ENCODE measurements at regions not wholly inside any gene's neighbourhood (a gene's known extent, or its start where the extent isn't known, plus 50 kb on each side); places are given as distances from the start of the nearest gene placed in this dataset.

DNA sequence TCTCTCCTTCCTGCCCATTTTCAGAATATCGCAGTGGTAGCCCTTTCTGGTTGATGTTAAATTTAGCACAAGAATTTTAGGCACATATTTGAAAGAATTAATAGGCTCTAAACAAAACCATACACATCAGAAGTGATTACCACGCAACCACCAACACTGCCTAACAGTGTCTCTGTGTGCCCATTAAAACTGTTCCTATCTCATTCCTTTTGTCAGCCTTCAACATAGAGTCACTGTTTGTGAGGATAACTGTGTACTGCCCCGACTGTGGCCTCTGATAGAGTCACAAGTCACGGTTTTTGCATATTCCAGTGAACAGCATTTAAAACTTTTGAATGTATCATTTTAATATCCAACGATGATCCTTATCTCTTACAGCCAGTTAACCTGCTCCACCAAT is 116.8 kb upstream of the TNFAIP3 start:
- Histone ChIP-seq H2AFZ (replicated peaks; ENCODE audit: low read length, poor library complexity) (peak overlapping the region; percentile 56), H2AK5ac (ENCODE audit: low read depth, low read length) (no peak overlapping the region), H3K27me3 (ENCODE audit: control insufficient read depth, insufficient read depth, low read length) (no peaks in the 10 kb centered on the region), H3K14ac (replicated peaks; ENCODE audit: low read depth, low read length) (no peak overlapping the region), H3K27ac (ENCODE audit: insufficient read depth, low read length) (no peak overlapping the region), H3K4ac (ENCODE audit: low read depth, low read length) (no peak overlapping the region), H4K20me1 (ENCODE audit: insufficient read depth, low read length) (no peaks in the 10 kb centered on the region), H3K9ac (ENCODE audit: low read depth, low read length) (no peak overlapping the region), H3K36me3 (ENCODE audit: control insufficient read depth, insufficient read depth, low read length) (no peaks in the 10 kb centered on the region), H4K91ac (ENCODE audit: insufficient read depth, low read depth, low read length) (no peak overlapping the region), H2AK9ac (replicated peaks; ENCODE audit: low read depth, low read length, poor library complexity) (no peak overlapping the region), H3K18ac (ENCODE audit: low read depth, low read length) (no peak overlapping the region), H3K9me3 (ENCODE audit: control insufficient read depth, insufficient read depth, low read length) (no peaks in the 10 kb centered on the region), H3K4me3 (ENCODE audit: insufficient read depth, low read depth, low read length) (no peak overlapping the region), H3K4me1 (ENCODE audit: control insufficient read depth, insufficient read depth, low read length) (no peaks in the 10 kb centered on the region), H2BK15ac (ENCODE audit: low read depth, low read length) (no peak overlapping the region), H3K23ac (ENCODE audit: low read depth, low read length) (no peak overlapping the region), H2BK20ac (ENCODE audit: low read depth, low read length) (no peak overlapping the region), H3K4me2 (ENCODE audit: low read depth, low read length) (no peak overlapping the region), H4K8ac (ENCODE audit: low read depth in 2 of 2, low read length in 2 of 2) (no peak overlapping the region), H2BK120ac (ENCODE audit: low read depth, low read length) (no peak overlapping the region), H3K56ac (ENCODE audit: extremely low read depth, insufficient read depth, low read length) (no peak overlapping the region), H4K5ac (ENCODE audit: low read depth, low read length) (no peak overlapping the region), H2BK5ac (ENCODE audit: low read depth, low read length, poor library complexity, severe bottlenecking) (no peak overlapping the region), H3K9me1 (ENCODE audit: insufficient read depth, low read length) (no peaks in the 10 kb centered on the region), H3K79me1 (ENCODE audit: low read depth in 1 of 2, low read length in 2 of 2) (no peaks in the 10 kb centered on the region)
- ATAC-seq (ENCODE audit: low read depth), result no peak
- no TSS peak for BruUV-seq (replicated peaks)
- in situ Hi-C loops (cut with MboI; ENCODE audit: low sequenced_read_pairs), result no loop called here
- WGBS, 2 experiments (ENCODE audit: extremely low coverage in 2 of 2, insufficient read length in 1 of 2), result no CpG with 5 or more reads among the region's 5 CpGs
- POLR2A ChIA-PET (ENCODE audit: unreplicated experiment), result no interaction called here
- DNase-seq, result no peak
- TF ChIP-seq NFE2L2 (IDR thresholded peaks at IDR 0.05; ENCODE audit: low read depth, low read length), result no peak
- TF ChIP-seq BHLHE40 (IDR thresholded peaks at IDR 0.05; ENCODE audit: low read depth, low read length), result no peak
- TF ChIP-seq ELK1 (IDR thresholded peaks at IDR 0.05; ENCODE audit: borderline replicate concordance, low read depth, low read length), result no peak
- TF ChIP-seq MAZ (IDR thresholded peaks at IDR 0.05; ENCODE audit: borderline replicate concordance, low read depth, low read length), result no peak
- TF ChIP-seq MAFK (IDR thresholded peaks at IDR 0.05; ENCODE audit: low read depth, low read length), result no peak
- no peak for TF ChIP-seq RFX5 (IDR thresholded peaks at IDR 0.05; ENCODE audit: low read depth, low read length)
- TF ChIP-seq SMC3 (IDR thresholded peaks at IDR 0.05; ENCODE audit: low read depth, low read length), result no peak
- TF ChIP-seq RCOR1 (IDR thresholded peaks at IDR 0.05; ENCODE audit: insufficient replicate concordance, low read length), result no peak
- no peak for TF ChIP-seq POLR2A (IDR thresholded peaks at IDR 0.05; ENCODE audit: low read depth, low read length)
- intact Hi-C loops (cut with micrococcal nuclease), result no loop called here
- dilution Hi-C loops (cut with HindIII; ENCODE audit: low sequenced_read_pairs, unreplicated experiment), result no loop called here
- CTCF ChIA-PET, result no interaction called here
